ENCODE measurements at regions not wholly inside any gene's neighbourhood (a gene's known extent, or its start where the extent isn't known, plus 50 kb on each side); places are given as distances from the start of the nearest gene placed in this dataset.

DNA sequence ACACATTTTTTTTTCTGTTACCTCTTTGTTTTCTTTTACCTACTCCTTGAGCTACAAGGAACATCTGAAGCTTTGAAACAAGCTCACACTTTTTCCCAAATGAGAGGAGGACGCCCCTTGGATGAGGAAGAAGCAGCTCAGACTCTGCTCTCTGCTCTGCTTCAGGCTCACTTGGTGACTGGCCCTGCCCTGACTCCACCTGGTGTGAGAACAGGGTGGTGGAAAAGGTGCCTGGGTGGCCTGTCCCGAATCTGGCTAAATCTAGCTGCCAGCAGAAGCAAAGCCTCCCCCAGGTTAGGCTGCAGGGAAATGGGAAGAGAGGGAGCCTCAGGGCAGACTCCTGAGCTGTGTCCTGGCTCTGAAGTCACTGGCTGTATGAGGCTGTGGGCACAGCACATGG is 68.0 kb upstream of the CEACAM8 start:
- no peak for DNase-seq (ENCODE audit: low read depth)
- no peak overlapping the region for H3K4me3 ChIP-seq (ENCODE audit: low read depth, low read length)
- TF ChIP-seq, protein P1, sequence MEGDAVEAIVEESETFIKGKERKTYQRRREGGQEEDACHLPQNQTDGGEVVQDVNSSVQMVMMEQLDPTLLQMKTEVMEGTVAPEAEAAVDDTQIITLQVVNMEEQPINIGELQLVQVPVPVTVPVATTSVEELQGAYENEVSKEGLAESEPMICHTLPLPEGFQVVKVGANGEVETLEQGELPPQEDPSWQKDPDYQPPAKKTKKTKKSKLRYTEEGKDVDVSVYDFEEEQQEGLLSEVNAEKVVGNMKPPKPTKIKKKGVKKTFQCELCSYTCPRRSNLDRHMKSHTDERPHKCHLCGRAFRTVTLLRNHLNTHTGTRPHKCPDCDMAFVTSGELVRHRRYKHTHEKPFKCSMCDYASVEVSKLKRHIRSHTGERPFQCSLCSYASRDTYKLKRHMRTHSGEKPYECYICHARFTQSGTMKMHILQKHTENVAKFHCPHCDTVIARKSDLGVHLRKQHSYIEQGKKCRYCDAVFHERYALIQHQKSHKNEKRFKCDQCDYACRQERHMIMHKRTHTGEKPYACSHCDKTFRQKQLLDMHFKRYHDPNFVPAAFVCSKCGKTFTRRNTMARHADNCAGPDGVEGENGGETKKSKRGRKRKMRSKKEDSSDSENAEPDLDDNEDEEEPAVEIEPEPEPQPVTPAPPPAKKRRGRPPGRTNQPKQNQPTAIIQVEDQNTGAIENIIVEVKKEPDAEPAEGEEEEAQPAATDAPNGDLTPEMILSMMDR (conservative IDR thresholded peaks at IDR 0.05; ENCODE audit: low read depth, low read length), result no peak

DNA sequence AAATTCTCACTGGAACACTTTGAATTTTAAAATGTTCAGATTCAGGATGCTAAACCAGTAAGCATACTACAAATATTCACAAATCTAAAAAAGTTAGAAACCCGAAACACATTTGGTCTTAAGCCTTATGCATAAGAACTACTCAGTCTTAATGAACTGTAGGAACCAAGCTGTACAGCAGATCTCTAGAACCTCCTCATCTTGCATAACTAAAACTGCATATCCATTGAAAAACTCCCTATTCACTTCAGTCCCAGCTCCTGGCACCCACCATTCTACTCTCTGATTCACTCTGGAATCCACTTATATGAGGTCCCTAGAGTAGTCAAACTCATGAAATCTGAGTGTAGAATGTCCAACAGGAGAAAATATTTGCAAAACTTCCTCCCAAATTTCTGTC is 65.6 kb upstream of the CEACAM8 start:
- no peak overlapping the region for H3K4me3 ChIP-seq (ENCODE audit: low read depth, low read length)
- TF ChIP-seq, protein P1 (conservative IDR thresholded peaks at IDR 0.05; ENCODE audit: low read depth, low read length), result no peak
- no peak for DNase-seq (ENCODE audit: low read depth)

DNA sequence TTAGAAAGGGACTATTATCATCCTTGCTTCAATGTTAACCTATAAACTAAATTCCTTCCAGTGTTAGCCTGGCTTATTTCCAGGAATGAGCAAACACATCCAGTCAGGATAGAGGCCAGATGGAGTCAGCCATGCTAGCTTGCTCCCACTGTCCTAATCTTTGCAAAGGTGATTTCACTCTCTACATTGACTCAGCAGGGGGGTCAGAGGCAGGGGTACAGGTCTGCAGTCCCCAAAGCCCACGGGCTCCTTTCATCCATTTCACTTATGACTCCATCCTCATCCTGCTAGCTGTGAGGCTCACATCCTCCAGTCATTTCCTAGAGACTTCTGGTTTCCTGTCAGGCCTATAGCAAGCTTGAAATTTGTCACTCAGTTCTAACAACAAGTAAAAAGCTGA is 63.4 kb upstream of the CEACAM8 start:
- TF ChIP-seq, protein P1 (conservative IDR thresholded peaks at IDR 0.05; ENCODE audit: low read depth, low read length), result no peak
- peak; percentile 4 for DNase-seq (ENCODE audit: low read depth)
- H3K4me3 ChIP-seq (ENCODE audit: low read depth, low read length), result no peak overlapping the region

DNA sequence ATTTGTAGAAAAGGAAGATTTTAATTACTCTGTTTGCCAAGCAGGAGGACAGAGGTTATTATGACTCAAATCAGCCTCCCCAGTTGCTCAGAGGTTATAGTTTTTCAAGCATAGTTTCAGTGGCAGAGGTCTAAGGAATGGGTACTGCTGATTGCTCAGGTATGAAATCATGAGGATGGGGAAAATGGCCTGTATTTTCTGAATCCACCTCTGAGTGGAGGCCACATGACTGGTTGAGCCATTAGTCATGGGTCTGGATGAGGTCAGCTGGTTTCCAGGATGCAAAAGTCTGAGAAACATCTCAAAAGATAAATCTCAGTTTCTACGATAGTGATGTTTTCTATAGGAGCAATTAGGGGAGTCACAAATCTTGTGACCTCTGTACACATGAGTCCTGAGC is 62.8 kb upstream of the CEACAM8 start:
- TF ChIP-seq, protein P1 (conservative IDR thresholded peaks at IDR 0.05; ENCODE audit: low read depth, low read length), result no peak
- DNase-seq (ENCODE audit: low read depth), result peak; percentile 38
- H3K4me3 ChIP-seq (ENCODE audit: low read depth, low read length), result no peak overlapping the region

DNA sequence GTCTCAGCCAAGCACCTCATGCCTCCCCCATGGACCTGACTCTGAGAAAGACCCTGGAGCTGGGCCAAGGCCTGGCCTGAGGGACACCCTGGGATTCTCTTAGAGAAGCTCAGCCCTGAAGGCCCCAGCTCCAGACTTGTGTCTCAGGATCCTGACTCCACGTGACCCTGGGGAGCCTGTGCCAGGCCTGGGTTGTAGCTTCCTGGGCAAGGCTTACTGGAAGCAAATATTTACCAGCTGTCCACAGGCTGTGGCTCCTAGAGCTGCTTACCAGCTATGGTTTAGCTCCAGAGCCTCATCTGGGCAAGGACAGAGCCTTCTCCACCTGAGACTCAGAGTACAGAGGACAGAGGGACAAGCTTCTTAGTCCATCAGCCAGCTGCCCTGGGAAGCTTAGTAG is 61.0 kb upstream of the CEACAM8 start:
- no peak overlapping the region for H3K4me3 ChIP-seq (ENCODE audit: low read depth, low read length)
- DNase-seq (ENCODE audit: low read depth), result no peak
- TF ChIP-seq, protein P1 (conservative IDR thresholded peaks at IDR 0.05; ENCODE audit: low read depth, low read length), result no peak

DNA sequence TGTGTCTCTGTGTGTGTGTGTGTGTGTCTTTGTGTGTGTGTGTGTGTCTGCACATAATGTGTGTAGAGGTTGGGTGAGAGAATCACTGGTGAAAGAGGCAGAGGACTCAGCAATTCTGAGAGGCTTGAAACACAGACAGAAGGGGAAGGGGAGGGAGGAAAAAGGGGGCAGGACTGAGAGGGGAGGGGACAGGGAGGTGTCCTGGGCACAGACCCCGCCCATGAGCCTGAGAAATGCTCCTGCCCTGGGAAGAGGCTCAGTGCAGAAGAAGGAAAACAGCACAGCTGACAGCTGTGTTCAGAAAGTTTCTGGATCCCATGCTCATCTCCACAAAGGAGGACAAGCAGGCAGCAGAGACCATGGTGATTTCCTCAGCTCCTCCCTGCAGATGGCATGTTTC is 59.1 kb upstream of the CEACAM8 start:
- no peak overlapping the region for H3K4me3 ChIP-seq (ENCODE audit: low read depth, low read length)
- DNase-seq (ENCODE audit: low read depth), result no peak
- TF ChIP-seq, protein P1 (conservative IDR thresholded peaks at IDR 0.05; ENCODE audit: low read depth, low read length), result no peak

DNA sequence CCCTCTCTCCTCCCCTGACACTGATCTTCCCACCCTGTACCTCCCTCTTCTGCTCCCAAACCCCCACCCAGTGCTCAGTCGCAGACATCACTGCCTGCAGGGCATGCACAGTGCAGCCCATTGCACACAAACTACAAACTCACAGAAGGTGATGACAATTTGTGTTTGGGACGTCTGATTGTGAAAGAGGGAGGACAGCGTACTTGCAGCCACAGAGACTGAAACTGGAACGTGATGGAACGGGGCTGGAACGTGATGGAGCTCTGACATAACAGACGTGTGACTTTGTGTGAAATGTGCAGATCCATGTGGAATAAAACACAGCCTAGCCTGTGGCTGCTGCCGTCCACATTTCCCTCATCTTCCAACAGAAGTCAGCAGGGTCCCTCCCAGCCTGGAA is 57.3 kb upstream of the CEACAM8 start:
- TF ChIP-seq, protein P1 (conservative IDR thresholded peaks at IDR 0.05; ENCODE audit: low read depth, low read length), result no peak
- no peak overlapping the region for H3K4me3 ChIP-seq (ENCODE audit: low read depth, low read length)
- DNase-seq (ENCODE audit: low read depth), result no peak
